Fibroblast of mammary gland (primary cell): ENCODE measurements at regions not wholly inside any gene's neighbourhood (a gene's known extent, or its start where the extent isn't known, plus 50 kb on each side); places are given as distances from the start of the nearest gene placed in this dataset.
"Not testable (repeated sequence)": the region's sequence is repeated elsewhere in the genome, so short reads cannot be mapped to it uniquely, and the experiment has no call there.

Source experiments
- DNase-seq: peaks from one replicate; pipeline ENCODE4 v3.0.0-alpha.2; 2010; ENCODE audit warnings: low read depth
- H3K4me3 ChIP-seq: 2 replicates; pipeline ENCODE4 v1.5.1; 2011; ENCODE audit warnings: low read depth, mild to moderate bottlenecking, low read length, moderate library complexity; ENCODE audit not compliant: control insufficient read depth
- CTCF ChIP-seq: conservative IDR thresholded peaks from 2 replicates; pipeline ENCODE4 v1.5.1; 2011; ENCODE audit warnings: low read depth, low read length, inconsistent platforms; ENCODE audit not compliant: control insufficient read depth, insufficient read depth

- TF ChIP-seq CTCF, result no peak
- H3K4me3 ChIP-seq, result no peak overlapping the region
- peak; percentile 95 for DNase-seq
Measured at GRCh38 chr9:108049026-108049607, 559.5 kb upstream of the KLF4 start.

GRCh38 chr9:108048406-108049025 lies 558.9 kb upstream of the KLF4 start:
- no peak overlapping the region for H3K4me3 ChIP-seq
- DNase-seq, result no peak
- no peak for TF ChIP-seq CTCF

GRCh38 chr9:108047777-108048176 lies 558.2 kb upstream of the KLF4 start:
- H3K4me3 ChIP-seq, DNase-seq: not testable (repeated sequence)

- no peak for TF ChIP-seq CTCF
- peak; percentile 29 for DNase-seq
- H3K4me3 ChIP-seq, result no peak overlapping the region
Measured at GRCh38 chr9:108047264-108047663, 557.7 kb upstream of the KLF4 start.

GRCh38 chr9:108045851-108046250 lies 556.3 kb upstream of the KLF4 start:
- no peak for DNase-seq
- no peak for TF ChIP-seq CTCF
- no peak overlapping the region for H3K4me3 ChIP-seq

GRCh38 chr9:108043585-108043984 lies 554.0 kb upstream of the KLF4 start:
- no peak overlapping the region for H3K4me3 ChIP-seq
- peak; percentile 31 for DNase-seq
- no peak for TF ChIP-seq CTCF

- peak; percentile 89 for DNase-seq
- H3K4me3 ChIP-seq, result no peak overlapping the region
- TF ChIP-seq CTCF, result no peak
Measured at GRCh38 chr9:108041551-108041950, 552.0 kb upstream of the KLF4 start.
